NB4 (cell line): ENCODE measurements at regions not wholly inside any gene's neighbourhood (a gene's known extent, or its start where the extent isn't known, plus 50 kb on each side); places are given as distances from the start of the nearest gene placed in this dataset.

Experiments
- MYC ChIP-seq: IDR thresholded peaks from 2 replicates; pipeline ENCODE4 v1.6.1; 2011; ENCODE audit warnings: low read depth, low read length
- POLR2A ChIP-seq: IDR thresholded peaks from 2 replicates; pipeline ENCODE4 v1.6.1; 2011; ENCODE audit warnings: mild to moderate bottlenecking; ENCODE audit not compliant: insufficient read length; ENCODE audit errors: extremely low read depth
- TF ChIP-seq, protein P1 (sequence below): IDR thresholded peaks from one replicate; pipeline ENCODE4 v1.5.1; 2012; ENCODE audit warnings: low read depth, low read length
- TF ChIP-seq, protein P2 (sequence below): IDR thresholded peaks from 2 replicates; pipeline ENCODE4 v1.6.1; 2011; ENCODE audit warnings: low read depth, low read length

DNA sequence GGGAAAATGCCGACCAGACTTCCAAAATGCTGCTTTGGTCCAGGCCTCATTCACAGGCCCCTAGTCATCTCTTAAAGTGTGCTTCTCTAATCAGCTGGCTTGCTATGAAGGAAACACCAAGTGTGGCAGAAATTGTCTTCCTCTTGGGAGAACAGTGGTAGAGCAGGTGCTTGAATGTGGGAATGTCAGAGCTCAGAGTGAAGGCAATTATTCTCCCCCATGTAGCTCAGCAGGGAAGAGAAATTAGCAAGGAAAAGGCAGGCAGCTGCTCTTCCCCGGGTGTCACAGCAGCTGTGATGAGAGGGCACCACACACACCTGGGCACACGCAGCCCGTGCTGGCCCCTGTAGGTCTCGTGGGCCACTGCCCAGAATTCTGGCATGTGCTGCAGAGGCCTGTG is 358.5 kb downstream of the WDR72 start:
- TF ChIP-seq, protein P1, sequence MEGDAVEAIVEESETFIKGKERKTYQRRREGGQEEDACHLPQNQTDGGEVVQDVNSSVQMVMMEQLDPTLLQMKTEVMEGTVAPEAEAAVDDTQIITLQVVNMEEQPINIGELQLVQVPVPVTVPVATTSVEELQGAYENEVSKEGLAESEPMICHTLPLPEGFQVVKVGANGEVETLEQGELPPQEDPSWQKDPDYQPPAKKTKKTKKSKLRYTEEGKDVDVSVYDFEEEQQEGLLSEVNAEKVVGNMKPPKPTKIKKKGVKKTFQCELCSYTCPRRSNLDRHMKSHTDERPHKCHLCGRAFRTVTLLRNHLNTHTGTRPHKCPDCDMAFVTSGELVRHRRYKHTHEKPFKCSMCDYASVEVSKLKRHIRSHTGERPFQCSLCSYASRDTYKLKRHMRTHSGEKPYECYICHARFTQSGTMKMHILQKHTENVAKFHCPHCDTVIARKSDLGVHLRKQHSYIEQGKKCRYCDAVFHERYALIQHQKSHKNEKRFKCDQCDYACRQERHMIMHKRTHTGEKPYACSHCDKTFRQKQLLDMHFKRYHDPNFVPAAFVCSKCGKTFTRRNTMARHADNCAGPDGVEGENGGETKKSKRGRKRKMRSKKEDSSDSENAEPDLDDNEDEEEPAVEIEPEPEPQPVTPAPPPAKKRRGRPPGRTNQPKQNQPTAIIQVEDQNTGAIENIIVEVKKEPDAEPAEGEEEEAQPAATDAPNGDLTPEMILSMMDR, result no peak
- no peak for TF ChIP-seq POLR2A
- TF ChIP-seq, protein P2, sequence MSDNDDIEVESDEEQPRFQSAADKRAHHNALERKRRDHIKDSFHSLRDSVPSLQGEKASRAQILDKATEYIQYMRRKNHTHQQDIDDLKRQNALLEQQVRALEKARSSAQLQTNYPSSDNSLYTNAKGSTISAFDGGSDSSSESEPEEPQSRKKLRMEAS, result no peak
- no peak for TF ChIP-seq MYC
